Ishikawa (cell line): ENCODE measurements at regions not wholly inside any gene's neighbourhood (a gene's known extent, or its start where the extent isn't known, plus 50 kb on each side); places are given as distances from the start of the nearest gene placed in this dataset.

ENCODE experiments used
- CREB1 ChIP-seq: IDR thresholded peaks from 2 replicates; pipeline ENCODE4 v1.6.1; 2012; ENCODE audit warnings: low read depth
- EGR1 ChIP-seq: IDR thresholded peaks from 2 replicates; pipeline ENCODE4 v1.6.1; 2012
- EP300 ChIP-seq: IDR thresholded peaks from 2 replicates; pipeline ENCODE4 v1.6.1; 2012; ENCODE audit warnings: borderline replicate concordance
- FOXM1 ChIP-seq: IDR thresholded peaks from 2 replicates; pipeline ENCODE4 v1.6.1; 2012; ENCODE audit warnings: low read depth, borderline replicate concordance
- NFIC ChIP-seq: IDR thresholded peaks from 2 replicates; pipeline ENCODE4 v1.6.1; 2012
- TAF1 ChIP-seq: IDR thresholded peaks from 2 replicates; pipeline ENCODE4 v1.6.1; 2012; ENCODE audit warnings: low read depth, mild to moderate bottlenecking
- TCF12 ChIP-seq: IDR thresholded peaks from 2 replicates; pipeline ENCODE4 v1.6.1; 2012; ENCODE audit warnings: low read depth
- TEAD4 ChIP-seq: IDR thresholded peaks from 2 replicates; pipeline ENCODE4 v1.6.1; 2012
- YY1 ChIP-seq: IDR thresholded peaks from 2 replicates; pipeline ENCODE4 v1.6.1; 2012; ENCODE audit warnings: low read depth
- ZBTB7A ChIP-seq: IDR thresholded peaks from 2 replicates; pipeline ENCODE4 v1.6.1; 2012; ENCODE audit warnings: low read depth
- TF ChIP-seq, protein P1 (sequence below): IDR thresholded peaks from 2 replicates; pipeline ENCODE4 v1.6.1; 2012; ENCODE audit warnings: low read depth, mild to moderate bottlenecking

DNA sequence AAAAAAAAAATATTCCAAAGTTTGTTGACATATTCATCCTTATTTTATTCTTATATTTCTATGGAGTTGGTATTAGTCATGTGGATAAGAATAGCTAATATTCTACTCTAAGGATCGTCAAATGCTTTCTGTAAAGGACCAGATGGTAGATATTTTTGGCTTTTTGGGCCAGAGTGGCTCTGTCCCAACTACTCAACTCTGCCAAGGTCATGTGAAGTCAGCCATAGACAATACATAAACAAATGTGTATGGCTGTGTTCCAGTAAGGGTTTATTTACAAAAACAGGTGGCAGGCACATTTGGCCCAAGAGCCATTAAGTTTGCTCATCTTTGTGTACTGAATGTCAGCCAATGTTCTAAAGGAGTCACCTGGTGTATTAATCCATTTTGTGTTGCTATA, 131.8 kb downstream of the TBX5 start:
- TF ChIP-seq YY1 (no peak), NFIC (no peak), TEAD4 (no peak), TCF12 (no peak), ZBTB7A (no peak), EP300 (no peak), TAF1 (no peak), FOXM1 (no peak), CREB1 (no peak), EGR1 (no peak)
- TF ChIP-seq, protein P1, sequence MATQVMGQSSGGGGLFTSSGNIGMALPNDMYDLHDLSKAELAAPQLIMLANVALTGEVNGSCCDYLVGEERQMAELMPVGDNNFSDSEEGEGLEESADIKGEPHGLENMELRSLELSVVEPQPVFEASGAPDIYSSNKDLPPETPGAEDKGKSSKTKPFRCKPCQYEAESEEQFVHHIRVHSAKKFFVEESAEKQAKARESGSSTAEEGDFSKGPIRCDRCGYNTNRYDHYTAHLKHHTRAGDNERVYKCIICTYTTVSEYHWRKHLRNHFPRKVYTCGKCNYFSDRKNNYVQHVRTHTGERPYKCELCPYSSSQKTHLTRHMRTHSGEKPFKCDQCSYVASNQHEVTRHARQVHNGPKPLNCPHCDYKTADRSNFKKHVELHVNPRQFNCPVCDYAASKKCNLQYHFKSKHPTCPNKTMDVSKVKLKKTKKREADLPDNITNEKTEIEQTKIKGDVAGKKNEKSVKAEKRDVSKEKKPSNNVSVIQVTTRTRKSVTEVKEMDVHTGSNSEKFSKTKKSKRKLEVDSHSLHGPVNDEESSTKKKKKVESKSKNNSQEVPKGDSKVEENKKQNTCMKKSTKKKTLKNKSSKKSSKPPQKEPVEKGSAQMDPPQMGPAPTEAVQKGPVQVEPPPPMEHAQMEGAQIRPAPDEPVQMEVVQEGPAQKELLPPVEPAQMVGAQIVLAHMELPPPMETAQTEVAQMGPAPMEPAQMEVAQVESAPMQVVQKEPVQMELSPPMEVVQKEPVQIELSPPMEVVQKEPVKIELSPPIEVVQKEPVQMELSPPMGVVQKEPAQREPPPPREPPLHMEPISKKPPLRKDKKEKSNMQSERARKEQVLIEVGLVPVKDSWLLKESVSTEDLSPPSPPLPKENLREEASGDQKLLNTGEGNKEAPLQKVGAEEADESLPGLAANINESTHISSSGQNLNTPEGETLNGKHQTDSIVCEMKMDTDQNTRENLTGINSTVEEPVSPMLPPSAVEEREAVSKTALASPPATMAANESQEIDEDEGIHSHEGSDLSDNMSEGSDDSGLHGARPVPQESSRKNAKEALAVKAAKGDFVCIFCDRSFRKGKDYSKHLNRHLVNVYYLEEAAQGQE, result no peak
